HG03066 (cell line): ENCODE measurements at regions not wholly inside any gene's neighbourhood (a gene's known extent, or its start where the extent isn't known, plus 50 kb on each side); places are given as distances from the start of the nearest gene placed in this dataset.

Experiments used
- ATAC-seq: cut with Tn5 transposase; IDR thresholded peaks from one replicate; pipeline ENCODE4 v1.9.1; 2021; ENCODE audit warnings: low read depth; ENCODE audit not compliant: unreplicated experiment

DNA sequence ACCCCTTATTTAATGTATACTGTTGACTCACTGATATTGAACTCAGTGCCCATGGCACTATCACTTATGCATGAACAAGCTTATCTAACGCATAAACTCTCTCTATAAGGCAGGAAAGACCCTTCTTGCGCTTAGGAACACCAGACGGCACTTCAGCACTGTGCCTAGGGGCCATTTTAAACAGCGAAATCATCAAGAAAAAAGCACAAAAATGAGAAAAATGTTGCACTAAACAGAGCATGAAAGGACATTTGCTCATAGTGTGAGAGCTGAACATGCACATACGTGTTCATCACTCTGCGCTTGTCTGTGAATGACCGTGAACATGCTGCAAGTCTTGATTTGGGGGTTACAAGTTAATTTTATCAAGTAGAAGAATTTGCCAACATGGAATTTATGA is 109.6 kb downstream of the WDR11 start:
- no peak for ATAC-seq

DNA sequence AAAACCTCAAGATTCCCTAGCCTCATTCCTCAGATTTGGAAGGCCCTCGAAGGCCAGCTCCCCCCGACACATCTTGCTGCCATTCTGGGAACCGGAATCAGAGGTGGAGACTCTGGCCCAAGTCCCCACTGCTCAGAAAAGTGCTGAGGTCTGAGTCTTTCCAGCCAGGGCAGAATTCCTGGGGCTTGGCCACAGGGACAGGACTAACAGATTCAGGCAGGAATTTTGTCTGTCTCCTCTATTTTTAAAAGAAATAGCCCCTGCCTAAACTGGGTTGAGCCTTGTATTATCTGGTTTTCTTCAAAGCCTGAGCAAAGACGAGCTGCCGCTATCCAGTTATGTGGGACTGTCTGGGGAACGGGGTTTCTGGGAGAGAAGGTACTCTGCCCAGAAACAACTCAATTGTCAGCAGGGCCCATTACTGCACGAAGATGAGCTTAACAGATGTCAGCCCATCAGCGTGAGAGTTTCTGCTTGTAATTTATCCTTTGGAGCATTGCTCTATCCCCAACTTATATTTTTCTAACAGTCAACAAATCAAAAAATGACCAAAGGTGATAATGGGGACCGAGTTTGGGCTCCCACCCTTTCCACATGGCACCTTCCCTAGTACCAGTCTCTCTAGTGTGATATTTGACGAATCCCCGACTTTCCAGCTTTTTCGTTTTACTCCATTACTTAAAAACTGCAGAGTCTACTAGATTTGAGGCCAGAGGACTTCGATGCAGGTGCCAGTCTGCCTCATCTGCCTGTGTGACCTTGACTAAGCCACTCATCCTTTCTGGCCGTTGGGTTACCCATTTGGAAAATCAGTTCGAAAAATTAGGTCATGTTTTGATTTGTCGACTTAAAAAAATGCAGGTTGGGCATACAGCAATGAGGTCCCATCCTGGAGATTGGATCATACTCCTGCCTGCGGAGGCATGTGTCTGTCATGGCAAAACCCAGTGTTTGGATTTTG is 110.9 kb downstream of the WDR11 start:
- no peak for ATAC-seq

DNA sequence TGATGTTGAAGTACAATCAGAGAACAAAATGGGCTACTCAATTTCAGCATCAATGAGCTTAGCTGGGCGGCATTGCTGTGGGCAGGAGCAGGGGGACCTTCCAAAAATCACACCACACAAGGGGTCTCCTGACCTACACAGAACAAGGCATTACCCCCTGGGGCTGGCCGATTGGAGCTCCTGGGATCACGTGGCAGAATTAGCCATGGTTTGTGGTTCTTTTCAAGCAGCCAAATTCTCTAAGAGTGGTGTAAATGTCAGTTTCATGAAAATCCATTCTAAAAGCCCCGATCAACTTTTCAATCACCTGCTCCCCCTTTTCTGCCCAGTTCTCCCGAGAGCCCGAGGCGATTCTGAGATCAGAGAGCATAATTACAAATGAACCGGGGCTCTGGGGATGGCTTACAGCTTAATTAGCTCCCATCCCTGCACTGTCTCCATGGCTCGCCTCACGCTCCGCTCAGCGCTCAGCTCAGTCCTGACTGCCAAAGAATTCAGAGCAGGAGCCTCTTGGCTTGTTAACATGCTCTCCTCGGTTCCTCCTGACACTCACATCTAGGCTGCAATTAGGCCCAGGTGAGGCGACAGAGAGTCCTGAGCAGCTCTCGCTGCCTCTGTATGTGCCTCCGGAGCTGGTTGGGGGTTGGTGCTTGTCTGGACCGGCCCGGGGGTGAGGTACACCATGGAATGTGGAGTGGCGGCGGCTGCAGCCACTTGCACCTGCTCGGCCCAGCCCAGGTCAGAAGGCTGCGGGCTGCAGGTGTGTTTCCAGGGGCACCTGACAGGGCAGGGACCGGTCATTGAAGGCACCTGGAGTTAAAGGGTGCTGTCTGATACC is 111.8 kb downstream of the WDR11 start:
- no peak for ATAC-seq

DNA sequence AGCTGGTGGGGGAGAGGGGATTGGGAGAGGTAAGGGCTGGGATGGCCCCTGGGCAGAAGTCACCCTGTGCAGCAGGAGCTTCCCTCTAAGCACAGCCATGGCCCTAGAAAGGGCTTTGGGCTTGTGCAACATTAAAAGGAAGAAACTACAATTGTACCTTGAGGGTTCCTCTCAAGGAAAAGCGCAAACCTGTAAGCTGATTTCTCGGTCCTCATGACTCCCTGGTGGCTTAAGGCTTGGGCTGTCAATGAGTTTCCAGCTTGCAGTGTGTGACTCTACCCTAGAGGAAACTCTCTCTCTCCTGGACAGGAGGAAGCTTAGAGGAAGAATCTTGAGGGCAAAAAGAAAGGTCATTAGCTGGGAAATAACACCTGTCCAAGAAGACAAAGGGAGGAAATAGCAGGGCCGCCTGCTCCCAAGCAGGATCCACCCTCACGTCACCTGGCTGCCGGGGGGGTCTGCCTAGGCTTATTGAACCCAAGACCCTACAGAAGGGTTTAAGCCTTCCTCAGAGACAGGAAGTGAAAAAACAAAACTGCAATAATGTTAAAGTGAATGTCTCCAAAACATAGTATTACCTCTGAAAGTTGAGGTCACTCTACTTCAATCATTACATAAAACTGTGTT is 112.5 kb downstream of the WDR11 start:
- ATAC-seq, result no peak

DNA sequence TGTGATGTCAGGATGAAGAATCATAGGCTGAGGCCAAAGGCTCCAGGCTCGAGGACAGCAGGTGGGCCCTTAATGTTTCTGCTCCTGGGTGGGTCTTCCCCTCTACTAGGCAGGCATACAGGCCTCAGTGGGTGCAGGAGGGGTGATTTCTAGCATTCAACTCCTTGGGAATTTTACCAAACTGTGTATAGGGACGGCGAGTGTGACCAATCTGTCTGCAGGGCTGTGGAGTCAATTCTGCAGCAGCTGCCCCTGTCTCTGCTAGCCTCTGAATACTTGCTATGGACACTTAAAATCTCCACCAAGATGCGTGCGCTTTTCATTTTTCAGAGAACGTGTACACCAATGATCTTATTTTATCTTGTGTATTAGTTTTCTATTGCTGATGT is 115.5 kb downstream of the WDR11 start:
- ATAC-seq, result no peak

DNA sequence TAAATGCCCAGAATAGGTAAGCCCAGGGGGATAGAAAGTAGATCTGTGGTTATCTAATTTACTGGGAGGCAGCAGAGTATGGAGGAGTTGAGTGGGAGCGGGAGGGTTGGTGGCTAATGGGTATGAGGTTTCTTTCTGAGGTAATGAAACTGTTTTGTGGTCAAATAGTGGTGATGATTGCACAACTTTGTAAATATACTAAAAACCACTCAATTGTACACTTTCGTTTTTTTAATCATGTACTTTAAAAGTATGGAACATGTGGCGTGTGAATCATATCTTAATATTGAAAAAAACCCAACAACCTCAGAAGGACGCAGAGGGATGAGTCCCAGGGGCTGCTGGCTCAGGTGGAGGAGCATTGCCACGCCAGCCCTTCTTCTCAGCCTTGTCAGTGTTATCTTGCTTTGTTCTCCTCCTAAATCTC is 118.1 kb downstream of the WDR11 start:
- no peak for ATAC-seq

DNA sequence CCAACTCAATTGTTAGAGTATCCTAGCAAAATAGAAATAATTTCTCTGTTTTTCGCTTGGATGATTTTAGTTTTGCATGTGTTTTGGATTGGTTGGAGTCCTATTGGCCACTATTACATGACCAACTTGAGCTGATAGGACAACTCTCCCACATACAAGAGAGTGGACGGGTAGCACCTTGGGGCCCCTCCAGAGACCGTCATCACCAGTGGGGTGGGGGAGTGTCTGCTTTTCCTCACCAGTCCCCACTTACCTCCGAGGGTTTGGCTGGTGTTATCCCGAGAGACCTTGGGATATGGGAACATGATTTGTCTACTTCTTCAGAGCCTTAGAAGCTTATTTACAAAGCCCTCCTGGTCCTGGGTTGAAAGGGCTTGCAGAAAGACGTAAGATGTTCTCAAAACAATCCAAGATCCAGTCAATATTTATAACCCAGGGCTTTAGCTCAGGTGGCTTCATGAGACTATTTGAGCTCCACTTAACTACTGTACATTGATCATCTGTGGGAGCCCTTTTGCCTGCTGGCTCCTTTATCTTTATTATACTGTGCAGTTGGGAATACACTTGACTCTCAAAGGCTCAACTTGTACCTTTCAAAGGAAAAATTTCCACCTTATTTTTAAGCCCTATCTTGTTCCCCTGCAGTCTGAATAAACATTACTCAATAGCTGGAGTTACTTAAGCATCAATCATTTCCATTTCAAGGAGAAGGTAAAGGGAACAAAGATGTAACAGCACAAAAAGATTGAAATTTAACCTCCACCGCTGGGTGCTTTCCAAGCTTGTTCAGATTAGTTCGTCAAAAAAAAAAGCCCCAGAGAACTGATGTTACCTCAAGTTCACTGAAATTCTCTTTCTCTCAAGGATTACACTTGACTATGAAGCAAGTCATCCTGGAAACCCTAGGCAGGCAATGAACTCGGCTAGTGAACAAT is 119.7 kb downstream of the WDR11 start:
- ATAC-seq, result no peak

DNA sequence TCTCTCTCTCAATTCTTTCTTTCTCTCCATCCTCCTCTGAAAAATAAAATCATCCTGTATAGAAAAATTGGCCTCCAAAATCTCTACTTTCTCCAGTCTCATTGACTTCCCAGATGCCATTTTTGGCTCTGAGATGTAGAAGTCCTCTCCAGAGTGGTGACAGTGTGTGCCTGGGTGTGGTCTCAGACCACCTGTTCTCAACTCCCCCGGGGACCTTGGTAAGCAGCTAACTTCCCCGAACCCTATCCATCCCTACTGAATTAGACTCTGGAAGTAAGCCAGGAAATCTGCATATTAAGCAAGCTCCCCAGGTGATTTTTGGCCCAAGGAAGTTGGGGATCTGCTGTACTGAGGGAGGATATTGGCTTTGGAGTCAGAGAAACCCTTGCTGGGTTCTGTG is 120.5 kb downstream of the WDR11 start:
- ATAC-seq, result no peak

DNA sequence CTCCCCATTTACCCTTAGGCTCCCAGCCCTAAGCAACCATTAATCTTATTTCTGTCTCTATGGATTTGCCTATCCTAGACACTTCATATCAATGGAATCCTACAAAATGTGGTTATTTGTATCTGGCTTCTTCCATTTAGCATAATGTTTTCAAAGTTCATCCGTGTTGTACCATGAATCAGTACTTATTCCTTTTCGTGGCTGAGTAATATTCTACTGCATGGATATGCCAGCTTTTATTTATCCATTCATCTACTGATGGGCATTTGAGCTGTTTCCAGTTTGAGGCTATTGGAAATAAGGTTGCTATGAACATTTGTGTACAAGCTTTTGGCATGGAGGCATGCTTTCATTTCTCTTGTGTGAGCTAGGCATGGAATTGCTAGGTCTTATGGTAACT is 121.1 kb downstream of the WDR11 start:
- no peak for ATAC-seq

DNA sequence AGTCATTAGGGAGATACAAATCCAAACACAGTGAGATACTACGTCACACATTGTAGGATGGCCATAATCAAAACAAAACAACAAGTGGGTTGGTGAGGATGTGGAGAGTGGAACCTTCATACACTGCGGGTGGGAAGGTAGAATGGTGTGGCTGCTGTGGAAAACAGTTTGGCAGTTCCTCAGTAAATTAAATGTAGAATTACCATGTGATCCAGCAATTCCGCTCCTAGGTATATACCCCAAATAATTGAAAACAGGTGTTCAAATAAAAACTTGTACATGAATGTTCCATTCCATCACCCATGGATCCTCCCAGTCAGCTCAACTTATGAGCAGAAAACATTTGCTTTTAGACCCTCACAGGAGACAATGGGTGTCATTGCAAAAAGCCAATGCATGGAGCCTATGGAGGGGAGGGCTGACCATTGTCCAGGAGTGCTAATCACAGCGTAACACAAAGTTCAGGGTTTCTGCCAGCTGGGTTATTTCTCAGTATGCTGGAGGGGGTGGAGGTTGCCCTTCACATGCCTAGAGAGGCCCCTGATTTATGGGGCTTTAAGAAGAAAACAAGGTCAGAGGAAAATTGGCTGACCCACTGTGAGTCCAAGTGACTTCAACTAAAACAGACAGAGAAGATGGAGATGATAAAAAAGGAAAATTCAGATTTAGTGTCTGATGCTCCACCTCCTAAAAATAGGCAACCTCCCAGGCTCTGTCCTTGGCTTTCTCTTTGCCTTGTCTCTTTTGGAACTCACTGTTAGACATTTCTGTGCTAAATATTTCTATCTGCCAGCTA is 124.1 kb downstream of the WDR11 start:
- ATAC-seq, result no peak

DNA sequence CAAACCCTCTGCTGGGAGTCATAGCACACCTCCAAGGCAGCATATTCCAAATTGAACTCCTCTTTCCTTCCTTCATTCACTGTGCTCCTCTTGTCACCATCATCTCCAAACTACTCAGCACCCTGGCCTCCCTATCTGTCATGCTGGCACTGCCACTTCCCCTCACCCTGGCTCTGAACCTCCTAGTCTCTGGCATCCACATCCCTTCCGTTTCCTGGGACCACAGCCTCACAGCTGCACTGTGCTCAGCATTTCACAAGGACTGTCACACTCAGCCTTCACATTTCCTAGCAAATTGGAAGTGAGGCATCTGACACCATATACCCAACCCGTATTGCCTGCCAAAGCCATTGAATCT is 124.7 kb downstream of the WDR11 start:
- ATAC-seq, result no peak

DNA sequence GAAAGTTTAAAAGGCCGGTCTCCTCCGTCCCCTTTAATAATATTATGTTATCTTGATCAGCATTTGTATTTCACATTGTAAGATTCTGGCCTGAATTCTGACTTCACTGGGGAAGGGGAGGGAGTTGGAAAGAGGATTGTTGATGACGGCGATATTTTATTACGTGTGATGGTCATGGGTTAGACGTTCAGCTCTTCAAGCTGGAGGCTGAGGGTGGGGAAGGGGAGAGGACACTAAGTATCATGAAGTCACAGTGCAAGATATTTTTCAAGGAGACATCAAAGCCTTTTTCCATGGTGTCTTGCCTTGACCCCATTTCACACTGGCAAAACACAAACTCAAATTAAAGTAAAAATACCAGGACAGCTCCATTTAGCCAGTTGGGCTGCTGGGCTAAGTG is 126.7 kb downstream of the WDR11 start:
- no peak for ATAC-seq

DNA sequence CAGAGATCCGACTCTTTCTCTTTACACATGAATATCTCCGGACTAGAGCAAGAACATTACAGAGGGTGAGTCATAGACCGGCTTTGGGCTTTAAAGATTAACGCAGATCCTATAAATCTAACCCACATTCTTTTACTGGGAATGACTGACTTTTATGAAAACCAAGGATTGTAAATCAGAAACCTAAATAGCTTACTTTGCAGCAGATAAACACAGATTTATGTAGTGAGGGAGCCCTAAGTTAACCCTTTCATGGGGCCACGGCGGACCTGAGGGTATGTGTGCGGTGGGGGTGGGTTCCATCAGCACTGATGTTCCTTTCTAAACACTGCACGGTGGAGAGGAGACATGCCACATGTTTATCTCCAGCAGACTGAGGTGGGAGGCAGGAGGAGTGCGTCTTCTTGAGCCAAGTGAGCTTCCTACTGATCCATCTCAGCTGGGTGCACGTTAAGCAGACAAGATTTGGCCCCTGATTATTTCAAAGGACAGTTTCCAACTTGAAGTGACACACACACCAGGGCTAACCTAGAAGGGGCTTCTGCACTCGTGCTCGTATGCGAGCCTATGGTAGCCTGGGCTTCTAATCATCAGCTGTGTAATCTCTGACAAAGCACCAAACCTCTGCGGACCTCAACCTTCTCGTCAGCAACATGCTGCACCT is 127.6 kb downstream of the WDR11 start:
- ATAC-seq, result no peak

DNA sequence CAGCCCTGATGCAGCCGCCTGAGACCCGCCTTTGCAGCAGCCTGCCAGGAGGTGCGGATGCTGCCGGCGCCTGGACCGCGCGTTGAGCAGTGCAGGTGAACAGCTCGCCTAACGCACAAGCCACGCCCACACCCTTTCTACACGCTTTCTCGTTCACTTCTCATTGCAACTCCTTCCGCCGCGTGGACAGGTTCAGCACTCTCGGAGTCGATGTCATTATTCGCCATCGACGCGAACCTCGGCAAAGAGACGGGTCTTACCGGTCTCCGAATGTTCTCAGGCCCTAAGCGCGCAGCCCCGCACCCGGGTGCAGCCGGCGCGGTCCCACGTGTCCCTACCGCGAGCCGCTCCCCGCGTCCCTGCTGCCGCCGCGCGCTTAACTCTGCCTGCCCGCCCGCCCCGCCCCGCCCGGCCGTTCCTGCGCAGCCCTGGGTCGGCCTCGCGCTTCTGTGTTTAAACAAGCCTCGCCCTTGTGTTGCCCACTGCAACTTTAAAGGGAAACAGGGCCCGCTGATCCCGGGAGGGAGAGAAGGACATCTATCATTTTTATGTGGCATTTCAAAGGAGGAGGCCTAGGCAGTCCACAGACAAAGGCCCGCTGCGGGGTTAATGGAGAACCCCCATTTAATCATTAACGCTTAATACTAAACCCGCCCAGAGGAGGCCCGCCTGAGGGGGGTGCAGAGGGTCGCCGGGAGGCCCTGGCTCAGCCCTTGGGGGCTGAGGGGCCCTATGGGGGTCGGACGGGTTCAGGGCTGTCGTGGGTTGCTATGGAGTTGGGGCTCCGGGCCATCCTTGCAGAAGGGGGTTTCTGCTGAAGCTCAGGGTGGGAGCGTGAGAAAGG is 128.5 kb downstream of the WDR11 start:
- no peak for ATAC-seq

DNA sequence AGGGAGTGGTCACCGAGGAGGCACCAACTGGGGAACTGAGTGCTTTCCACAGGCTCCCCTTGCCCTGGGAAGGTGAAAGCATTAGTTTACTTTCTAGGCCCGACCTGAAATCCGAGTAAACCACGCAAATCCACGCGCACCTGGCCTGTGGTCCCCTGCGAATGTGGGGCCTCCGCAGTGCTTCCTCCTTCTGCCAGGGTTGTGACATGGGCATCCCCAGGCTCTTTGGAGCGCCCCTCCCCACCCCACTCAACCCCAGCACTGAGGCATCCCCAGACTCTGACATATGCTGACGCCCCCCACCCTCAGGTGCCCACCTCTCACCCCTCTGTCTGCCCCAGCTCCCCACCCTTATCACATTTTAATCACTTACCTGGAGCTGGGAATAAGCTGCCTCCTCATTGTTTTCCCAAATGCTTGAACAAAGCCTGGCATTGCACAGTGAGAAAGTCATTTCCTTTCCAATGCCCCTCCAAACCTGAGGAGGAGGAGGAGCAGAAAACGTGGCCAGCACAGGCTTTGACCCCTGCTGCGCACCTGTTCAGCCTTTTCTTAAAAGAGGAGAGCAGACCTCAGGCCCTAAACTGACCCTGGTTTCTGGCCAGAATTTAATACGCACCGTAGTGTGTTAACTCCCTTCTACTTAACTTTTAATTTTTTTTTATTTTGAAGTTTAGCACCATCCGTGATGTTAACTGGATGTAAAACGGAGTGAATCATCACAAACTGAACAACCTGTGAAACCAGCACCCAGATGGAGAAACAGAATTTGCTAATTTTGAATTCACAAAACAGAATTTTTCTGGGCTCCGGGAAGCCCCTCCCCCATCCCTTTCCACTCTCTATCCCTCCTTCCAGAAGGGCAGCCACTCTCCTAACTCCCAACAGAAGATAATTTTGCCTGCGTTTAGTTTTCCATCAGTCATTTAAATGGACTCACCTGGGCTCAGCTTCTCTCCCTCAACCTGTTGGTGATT is 129.4 kb downstream of the WDR11 start:
- no peak for ATAC-seq

DNA sequence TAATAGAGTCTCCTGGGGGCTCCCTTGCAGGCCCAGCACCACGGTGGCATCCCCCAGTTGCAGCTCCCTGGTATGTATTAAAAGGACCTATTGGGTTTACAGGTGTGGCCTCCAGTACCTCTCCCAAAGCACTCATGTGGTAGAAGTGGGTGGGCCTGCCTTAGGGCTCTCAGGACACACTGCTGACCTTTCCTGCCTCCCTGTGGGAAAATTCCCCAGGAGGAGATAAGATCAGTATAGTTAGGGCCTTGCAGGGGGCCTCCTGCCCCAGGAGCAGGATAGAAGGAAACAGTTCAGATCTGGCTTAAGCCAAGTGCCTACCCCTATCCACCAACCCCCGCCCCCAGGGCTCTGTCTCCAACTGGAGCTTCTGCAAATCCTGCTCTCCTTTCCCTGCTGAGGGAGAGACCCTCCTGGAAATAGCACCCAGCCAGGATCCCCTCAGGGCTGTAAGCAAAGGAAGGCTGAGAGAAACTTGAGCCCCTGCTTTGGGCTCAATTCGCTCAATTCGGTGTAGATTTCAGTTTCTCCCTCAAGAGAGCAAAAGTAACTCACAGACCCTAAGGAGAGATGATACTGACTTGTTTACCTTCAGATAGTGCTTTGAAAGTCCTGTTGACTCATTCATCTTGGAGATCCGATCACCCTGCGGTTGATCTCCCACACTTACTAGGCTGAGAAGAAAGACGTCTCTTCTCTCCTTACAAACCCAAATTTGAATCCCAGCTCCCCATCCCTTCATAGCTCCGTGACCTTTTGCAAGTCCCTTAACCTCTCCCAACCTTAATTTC is 130.6 kb downstream of the WDR11 start:
- no peak for ATAC-seq
